Left lobe of liver (tissue), 2 donors: ENCODE measurements at regions not wholly inside any gene's neighbourhood (a gene's known extent, or its start where the extent isn't known, plus 50 kb on each side); places are given as distances from the start of the nearest gene placed in this dataset.
"Not testable (repeated sequence)": the region's sequence is repeated elsewhere in the genome, so short reads cannot be mapped to it uniquely, and the experiment has no call there.

Experiments
- ATAC-seq: fragments of 200-7000 bp; cut with Tn5 transposase; one replicate; pipeline ENCODE4 v1.9.1; 2020; ENCODE audit warnings: mild to moderate bottlenecking, moderate library complexity
- DNase-seq: peaks from one replicate; pipeline ENCODE4 v3.0.0-alpha.2; 2020; ENCODE audit warnings: low spot score
- donor health status: DM: no; HTN: no; CAD: no; lungs with moderate emphysema.
- donor health status: DM: no; HTN: yes; CAD: no.

- ATAC-seq (no peak), DNase-seq (no peak)
These were observed 99.6 kb upstream of the CDC42BPA start for GRCh38 chr1:227417756-227418480.

- ATAC-seq (no peak), DNase-seq (no peak)
These were observed 98.0 kb upstream of the CDC42BPA start for GRCh38 chr1:227416156-227416830.

GRCh38 chr1:227415115-227415790 is 97.0 kb upstream of the CDC42BPA start:
- ATAC-seq (no peak), DNase-seq (no peak)

- ATAC-seq, result no peak
- no peak for DNase-seq
These were observed 92.8 kb upstream of the CDC42BPA start for GRCh38 chr1:227411066-227411465.

GRCh38 chr1:227406332-227406731 is 88.0 kb upstream of the CDC42BPA start:
- DNase-seq, ATAC-seq: not testable (repeated sequence)

GRCh38 chr1:227403535-227403934 is 85.2 kb upstream of the CDC42BPA start:
- ATAC-seq (no peak), DNase-seq (no peak)

- no peak for DNase-seq
These were observed 83.5 kb upstream of the CDC42BPA start for GRCh38 chr1:227401562-227402342.

GRCh38 chr1:227399152-227399730 is 80.9 kb upstream of the CDC42BPA start:
- DNase-seq, result no peak
- no peak for ATAC-seq

More at GRCh38 chr1:227401562-227402342, 83.5 kb upstream of the CDC42BPA start:
- ATAC-seq, result no peak

- DNase-seq (no peak), ATAC-seq (no peak)
These were observed 79.2 kb upstream of the CDC42BPA start for GRCh38 chr1:227397354-227397978.

- ATAC-seq (no peak), DNase-seq (no peak)
These were observed 78.5 kb upstream of the CDC42BPA start for GRCh38 chr1:227396539-227397353.

GRCh38 chr1:227395426-227396028 is 77.2 kb upstream of the CDC42BPA start:
- ATAC-seq (no peak), DNase-seq (no peak)

- ATAC-seq (no peak), DNase-seq (no peak)
These were observed 74.9 kb upstream of the CDC42BPA start for GRCh38 chr1:227392984-227393764.

- ATAC-seq (no peak), DNase-seq (no peak)
These were observed 73.6 kb upstream of the CDC42BPA start for GRCh38 chr1:227391879-227392278.

GRCh38 chr1:227391211-227391610 is 72.9 kb upstream of the CDC42BPA start:
- DNase-seq (no peak), ATAC-seq (no peak)

- ATAC-seq (no peak), DNase-seq (no peak)
These were observed 72.2 kb upstream of the CDC42BPA start for GRCh38 chr1:227390525-227390924.

GRCh38 chr1:227388214-227389168 is 70.2 kb upstream of the CDC42BPA start:
- no peak for DNase-seq
- no peak for ATAC-seq

GRCh38 chr1:227379555-227379892 is 61.2 kb upstream of the CDC42BPA start:
- ATAC-seq, result no peak
- no peak for DNase-seq
